Uterus (tissue), 3 donors: ENCODE measurements at regions not wholly inside any gene's neighbourhood (a gene's known extent, or its start where the extent isn't known, plus 50 kb on each side); places are given as distances from the start of the nearest gene placed in this dataset.

Source experiments
- DNase-seq, 2 donors: peaks; one replicate each; pipeline ENCODE4 v3.0.0-alpha.2; 2019 to 2020
- H3K27ac ChIP-seq, 2 donors: fragments of 200-600 bp; sonication (generic); 1 replicate in 1 of 2; 2 replicates in 1 of 2; pipeline ENCODE4 v1.5.1; 2016 to 2018
- H3K27me3 ChIP-seq, 2 donors: fragments of 200-600 bp; sonication (generic); one replicate each; pipeline ENCODE4 v1.5.1; 2018 to 2019; ENCODE audit warnings: control low read depth in 1 of 2
- H3K36me3 ChIP-seq, 2 donors: fragments of 200-600 bp; sonication (generic); one replicate each; pipeline ENCODE4 v1.5.1; 2019; ENCODE audit warnings: control low read depth in 1 of 2
- H3K4me1 ChIP-seq, 2 donors: fragments of 200-600 bp; sonication (generic); one replicate each; pipeline ENCODE4 v1.5.1; 2018 to 2019; ENCODE audit warnings: control low read depth in 1 of 2
- H3K4me3 ChIP-seq, 2 donors: fragments of 200-600 bp; sonication (generic); 1 replicate in 1 of 2; 2 replicates in 1 of 2; pipeline ENCODE4 v1.5.1; 2018 to 2019; ENCODE audit warnings: mild to moderate bottlenecking in 1 of 2
- H3K9me3 ChIP-seq, 2 donors: fragments of 200-600 bp; sonication (generic); one replicate each; pipeline ENCODE4 v1.5.1; 2019; ENCODE audit warnings: control low read depth in 1 of 2
- POLR2A ChIP-seq, 2 donors: fragments of 450-650 bp; IDR thresholded peaks; one replicate each; pipeline ENCODE4 v1.6.1; 2016; ENCODE audit warnings: antibody characterized with exemption in 2 of 2, mild to moderate bottlenecking in 1 of 2, moderate library complexity in 1 of 2
- intact Hi-C: fragments of 100-400 bp; cut with DNase I; formaldehyde crosslinking; loops from one replicate; pipeline ENCODE4 v1.15.1; 2023; ENCODE audit warnings: low total_unique reads
- TF ChIP-seq, protein P1 (sequence below), 4 experiments: fragments of 200-600 bp in 2 of 4; fragments of 450-650 bp in 2 of 4; sonication (generic) in 2 of 4; IDR thresholded peaks; one replicate each; pipeline ENCODE4 v1.5.1; 2016 to 2019; ENCODE audit warnings: antibody characterized with exemption in 4 of 4, mild to moderate bottlenecking in 2 of 4, moderate library complexity in 1 of 4
- donor health status: DM: yes; HTN: yes; CAD: no.

DNA sequence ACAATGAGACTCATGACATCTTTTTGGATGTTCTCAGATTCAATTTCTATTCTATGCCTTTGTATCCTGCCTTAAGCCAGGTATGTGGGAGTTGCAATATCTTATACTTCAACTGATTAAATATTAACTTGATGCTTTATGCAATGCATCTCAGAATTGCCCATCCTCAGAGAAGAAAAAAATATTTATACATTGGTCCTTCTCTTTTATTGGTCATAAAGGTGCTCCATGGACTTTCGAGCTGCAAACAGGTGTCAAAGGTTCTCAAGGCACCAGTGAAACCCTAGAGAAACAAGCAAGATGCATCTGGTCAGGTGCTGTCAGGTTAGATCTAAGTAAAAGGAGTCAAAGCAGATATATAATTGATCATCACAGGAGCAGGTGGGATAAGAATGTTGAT, 690.5 kb downstream of the PLCL1 start:
- Histone ChIP-seq H3K4me1 (no peaks in the 10 kb centered on the region), H3K9me3 (no peaks in the 10 kb centered on the region), H3K27me3 (no peaks in the 10 kb centered on the region), H3K4me3 (no peak overlapping the region), H3K36me3 (peaks cover 0 to 2% of the 10 kb centered on the region in 2 donors), H3K27ac (no peak overlapping the region)
- intact Hi-C loops = no loop called here
- DNase-seq = no peak
- no peak for TF ChIP-seq POLR2A (IDR thresholded peaks at IDR 0.05)

DNA sequence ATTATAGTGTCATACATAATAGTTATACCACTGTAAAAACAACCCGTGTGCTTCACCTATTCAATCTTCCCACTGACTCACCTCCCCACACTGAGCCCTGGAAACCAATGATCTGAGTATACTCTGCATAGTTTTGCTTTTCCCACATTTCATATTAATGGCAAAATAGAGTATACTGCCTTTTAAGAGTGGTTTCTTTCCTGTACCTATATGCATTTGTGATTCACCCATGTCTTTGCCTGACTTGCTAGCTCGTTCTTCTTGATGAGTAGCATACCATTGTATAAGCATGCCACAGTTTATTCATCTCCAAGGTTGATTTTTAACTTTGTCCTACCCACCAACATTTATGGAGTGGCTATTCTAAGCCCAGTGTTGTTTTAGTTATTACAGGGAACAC, 686.4 kb downstream of the PLCL1 start:
- TF ChIP-seq, protein P1, sequence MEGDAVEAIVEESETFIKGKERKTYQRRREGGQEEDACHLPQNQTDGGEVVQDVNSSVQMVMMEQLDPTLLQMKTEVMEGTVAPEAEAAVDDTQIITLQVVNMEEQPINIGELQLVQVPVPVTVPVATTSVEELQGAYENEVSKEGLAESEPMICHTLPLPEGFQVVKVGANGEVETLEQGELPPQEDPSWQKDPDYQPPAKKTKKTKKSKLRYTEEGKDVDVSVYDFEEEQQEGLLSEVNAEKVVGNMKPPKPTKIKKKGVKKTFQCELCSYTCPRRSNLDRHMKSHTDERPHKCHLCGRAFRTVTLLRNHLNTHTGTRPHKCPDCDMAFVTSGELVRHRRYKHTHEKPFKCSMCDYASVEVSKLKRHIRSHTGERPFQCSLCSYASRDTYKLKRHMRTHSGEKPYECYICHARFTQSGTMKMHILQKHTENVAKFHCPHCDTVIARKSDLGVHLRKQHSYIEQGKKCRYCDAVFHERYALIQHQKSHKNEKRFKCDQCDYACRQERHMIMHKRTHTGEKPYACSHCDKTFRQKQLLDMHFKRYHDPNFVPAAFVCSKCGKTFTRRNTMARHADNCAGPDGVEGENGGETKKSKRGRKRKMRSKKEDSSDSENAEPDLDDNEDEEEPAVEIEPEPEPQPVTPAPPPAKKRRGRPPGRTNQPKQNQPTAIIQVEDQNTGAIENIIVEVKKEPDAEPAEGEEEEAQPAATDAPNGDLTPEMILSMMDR (IDR thresholded peaks at IDR 0.05) = no peak
- TF ChIP-seq POLR2A (IDR thresholded peaks at IDR 0.05) = no peak
- Histone ChIP-seq H3K27ac (no peak overlapping the region), H3K4me1 (no peaks in the 10 kb centered on the region), H3K27me3 (no peaks in the 10 kb centered on the region), H3K9me3 (no peaks in the 10 kb centered on the region), H3K36me3 (no peaks in the 10 kb centered on the region), H3K4me3 (no peak overlapping the region)
- no peak for DNase-seq
- intact Hi-C loops = no loop called here

DNA sequence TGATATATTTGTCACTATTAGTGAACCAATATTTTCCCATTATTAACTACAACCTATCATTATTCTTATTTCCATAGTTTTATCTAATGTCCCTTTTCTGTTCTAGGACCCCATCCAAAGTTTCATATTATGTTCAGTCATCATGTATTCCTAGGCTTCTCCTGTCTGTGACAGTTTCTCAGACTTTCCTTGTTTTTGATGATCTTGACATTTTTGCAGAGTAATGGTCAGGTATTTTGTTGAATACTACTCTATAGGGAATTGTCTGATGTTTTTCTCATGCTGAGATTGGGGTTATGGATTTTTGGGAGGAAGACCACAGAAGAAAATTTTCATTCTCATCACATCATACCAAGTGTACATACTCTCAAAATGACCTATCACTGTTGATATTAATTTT, 684.6 kb downstream of the PLCL1 start:
- Histone ChIP-seq H3K36me3 (no peaks in the 10 kb centered on the region), H3K4me3 (no peak overlapping the region), H3K9me3 (no peaks in the 10 kb centered on the region), H3K27me3 (no peaks in the 10 kb centered on the region), H3K4me1 (no peaks in the 10 kb centered on the region), H3K27ac (no peak overlapping the region)
- DNase-seq = no peak
- intact Hi-C loops = no loop called here
- TF ChIP-seq, protein P1 (IDR thresholded peaks at IDR 0.05) = no peak
- TF ChIP-seq POLR2A (IDR thresholded peaks at IDR 0.05) = no peak

DNA sequence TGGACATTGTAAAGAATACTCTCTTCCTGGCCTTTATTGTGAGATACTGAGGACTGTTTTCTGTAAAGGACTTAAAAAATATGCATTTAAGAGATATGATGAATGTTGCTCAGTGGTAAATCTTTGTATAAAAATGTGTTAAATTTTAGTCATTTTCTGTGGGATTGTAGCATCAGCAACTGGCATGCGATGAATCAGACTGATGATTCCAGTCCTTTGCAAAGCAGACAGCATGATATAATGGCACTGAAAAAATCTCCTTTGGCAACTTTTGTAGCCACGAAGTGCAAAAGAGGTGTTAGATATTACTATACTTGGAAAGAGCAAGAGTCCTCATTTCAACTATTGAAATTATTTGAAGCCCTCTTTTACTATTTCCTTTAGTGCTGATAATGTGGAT, 678.7 kb downstream of the PLCL1 start:
- Histone ChIP-seq H3K4me1 (no peaks in the 10 kb centered on the region), H3K4me3 (no peak overlapping the region), H3K27me3 (no peaks in the 10 kb centered on the region), H3K36me3 (no peaks in the 10 kb centered on the region), H3K9me3 (no peaks in the 10 kb centered on the region), H3K27ac (no peak overlapping the region)
- intact Hi-C loops = no loop called here
- TF ChIP-seq POLR2A (IDR thresholded peaks at IDR 0.05) = no peak
- TF ChIP-seq, protein P1 (IDR thresholded peaks at IDR 0.05) = no peak
- no peak for DNase-seq

DNA sequence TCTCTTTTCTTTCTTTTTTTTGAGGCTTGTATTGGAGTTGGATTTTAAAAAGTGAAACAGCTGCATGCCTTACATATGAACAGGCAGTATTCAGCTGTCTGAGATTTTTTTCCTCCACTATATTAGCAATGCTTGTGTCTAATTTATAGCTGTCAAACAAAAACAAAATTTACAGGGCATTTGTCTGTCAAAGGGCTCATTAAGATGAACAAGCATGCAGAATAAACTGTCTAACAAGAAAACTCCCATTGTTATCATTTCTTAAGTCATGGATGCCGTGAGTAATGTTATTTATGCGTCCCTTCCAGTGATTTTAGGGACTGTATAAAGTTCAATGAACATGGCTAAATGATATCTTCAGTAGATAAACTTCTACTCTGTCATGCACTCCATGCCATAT, 674.7 kb downstream of the PLCL1 start:
- intact Hi-C loops = no loop called here

More for the DNA sequence above, 674.7 kb downstream of the PLCL1 start:
- no peaks in the 10 kb centered on the region for H3K9me3 ChIP-seq
- H3K4me1 ChIP-seq = no peaks in the 10 kb centered on the region
- no peak for TF ChIP-seq POLR2A (IDR thresholded peaks at IDR 0.05)
- TF ChIP-seq, protein P1 (IDR thresholded peaks at IDR 0.05) = no peak
- no peak overlapping the region for H3K27ac ChIP-seq
- DNase-seq = no peak
- no peak overlapping the region for H3K4me3 ChIP-seq
- H3K27me3 ChIP-seq = no peaks in the 10 kb centered on the region
- H3K36me3 ChIP-seq = no peaks in the 10 kb centered on the region
